GM18502 (cell line): ENCODE measurements at regions not wholly inside any gene's neighbourhood (a gene's known extent, or its start where the extent isn't known, plus 50 kb on each side); places are given as distances from the start of the nearest gene placed in this dataset.

Experiments used
- ATAC-seq: cut with Tn5 transposase; IDR thresholded peaks from one replicate; pipeline ENCODE4 v1.9.1; 2021; ENCODE audit warnings: mild to moderate bottlenecking; ENCODE audit not compliant: unreplicated experiment, poor library complexity

DNA sequence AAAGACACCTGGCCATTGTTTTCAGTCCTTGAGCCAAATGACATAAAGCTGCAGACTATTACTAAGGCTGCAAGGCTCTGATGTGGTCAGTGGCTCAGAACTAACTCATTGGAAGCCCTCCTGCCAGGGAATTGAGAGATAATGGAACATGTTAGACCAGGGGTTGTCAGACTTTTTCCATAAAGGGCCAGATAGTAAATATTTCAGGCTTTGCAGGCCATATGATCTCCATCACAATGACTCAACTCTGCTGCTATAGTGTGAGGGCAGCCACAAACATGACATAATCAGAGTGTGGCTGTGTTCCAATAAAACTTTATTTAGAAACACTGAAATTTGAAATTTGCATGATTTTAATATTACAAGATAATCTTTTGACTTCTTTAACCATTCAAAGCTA lies 140.3 kb downstream of the TMEM30B start:
- no peak for ATAC-seq

DNA sequence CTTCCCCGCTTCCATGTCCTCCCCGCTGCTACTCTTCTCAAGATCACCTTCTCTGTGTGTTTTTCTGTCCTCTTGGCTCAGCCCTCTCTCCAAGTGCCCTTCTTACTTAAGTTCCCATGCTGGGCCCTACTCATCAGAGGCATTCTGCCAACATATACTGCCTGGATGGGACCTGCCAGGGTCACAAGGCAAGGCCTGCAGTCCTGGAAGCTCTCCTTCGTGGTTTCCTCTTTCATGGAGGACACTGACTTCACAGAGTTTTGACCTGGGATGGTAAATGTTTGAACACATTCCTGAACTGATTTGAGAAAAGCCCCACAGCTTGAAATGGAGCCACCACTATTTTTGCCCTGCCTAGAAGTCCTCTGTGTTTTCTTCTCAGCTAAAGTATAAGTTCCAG lies 140.9 kb downstream of the TMEM30B start:
- ATAC-seq = no peak

DNA sequence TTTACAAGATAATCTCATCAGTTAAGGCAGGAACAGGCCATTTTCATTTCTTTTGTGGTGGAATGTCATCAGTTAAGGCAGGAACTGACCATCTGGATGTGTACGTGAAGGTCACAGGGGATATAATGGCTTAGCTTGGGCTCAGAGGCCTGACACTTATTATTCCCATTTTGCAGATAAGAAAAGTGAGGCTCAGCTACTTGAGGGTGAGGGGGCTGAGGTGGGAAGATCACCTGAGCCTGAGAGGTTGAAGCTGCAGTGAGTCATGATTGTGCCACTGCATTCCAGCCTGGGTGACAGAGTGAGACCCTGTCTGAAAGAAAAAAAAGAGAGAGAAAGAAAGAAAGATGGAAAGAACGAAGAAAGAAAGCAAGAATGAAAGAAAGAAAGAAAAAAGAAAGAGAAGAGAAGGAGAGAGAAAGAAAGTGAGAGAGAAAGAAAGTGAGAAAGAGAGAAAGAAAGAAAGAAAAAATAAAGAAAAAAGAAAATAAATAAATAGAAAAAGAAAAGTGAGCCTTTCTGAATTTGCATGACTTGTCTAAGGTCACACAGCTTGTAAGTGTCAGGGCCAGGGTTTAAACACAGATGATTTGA lies 142.0 kb downstream of the TMEM30B start:
- no peak for ATAC-seq

DNA sequence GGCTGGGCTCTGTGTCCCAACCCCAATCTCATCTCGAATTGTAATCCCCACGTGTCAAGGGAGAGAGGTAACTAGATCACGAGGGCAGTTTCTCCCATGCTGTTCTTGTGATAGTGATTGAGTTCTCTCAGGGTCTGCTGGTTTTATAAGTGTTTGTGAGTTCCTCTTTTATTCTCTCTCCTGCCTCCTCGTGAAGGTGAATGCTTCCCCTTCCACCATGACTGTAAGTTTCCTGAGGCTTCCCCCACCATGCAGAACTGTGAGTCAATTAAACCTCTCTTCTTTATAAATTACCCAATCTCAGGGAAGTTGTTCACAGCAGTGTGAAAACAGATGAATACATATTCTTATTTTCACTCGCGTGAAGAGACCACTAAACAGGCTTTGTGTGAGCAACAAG lies 148.2 kb downstream of the TMEM30B start:
- ATAC-seq = no peak

DNA sequence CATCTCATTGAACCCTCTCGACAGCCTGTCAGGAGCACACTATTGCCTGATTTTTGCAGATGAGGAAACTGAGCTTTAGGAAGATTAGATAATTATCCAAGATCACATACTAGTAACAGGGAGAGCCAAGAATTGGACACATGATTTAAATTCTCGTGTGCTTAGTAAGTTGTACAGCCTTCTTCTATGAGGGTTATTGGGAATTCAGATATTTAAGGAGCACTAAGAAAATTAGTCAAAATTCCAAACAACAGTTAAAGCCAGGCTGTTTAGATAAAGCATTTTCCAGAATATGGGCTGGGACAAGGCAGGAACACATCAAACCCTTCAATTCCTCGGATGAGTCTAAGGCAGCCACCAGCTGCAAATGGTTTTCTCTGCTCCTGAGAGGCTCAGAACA lies 148.8 kb downstream of the TMEM30B start:
- ATAC-seq = no peak

DNA sequence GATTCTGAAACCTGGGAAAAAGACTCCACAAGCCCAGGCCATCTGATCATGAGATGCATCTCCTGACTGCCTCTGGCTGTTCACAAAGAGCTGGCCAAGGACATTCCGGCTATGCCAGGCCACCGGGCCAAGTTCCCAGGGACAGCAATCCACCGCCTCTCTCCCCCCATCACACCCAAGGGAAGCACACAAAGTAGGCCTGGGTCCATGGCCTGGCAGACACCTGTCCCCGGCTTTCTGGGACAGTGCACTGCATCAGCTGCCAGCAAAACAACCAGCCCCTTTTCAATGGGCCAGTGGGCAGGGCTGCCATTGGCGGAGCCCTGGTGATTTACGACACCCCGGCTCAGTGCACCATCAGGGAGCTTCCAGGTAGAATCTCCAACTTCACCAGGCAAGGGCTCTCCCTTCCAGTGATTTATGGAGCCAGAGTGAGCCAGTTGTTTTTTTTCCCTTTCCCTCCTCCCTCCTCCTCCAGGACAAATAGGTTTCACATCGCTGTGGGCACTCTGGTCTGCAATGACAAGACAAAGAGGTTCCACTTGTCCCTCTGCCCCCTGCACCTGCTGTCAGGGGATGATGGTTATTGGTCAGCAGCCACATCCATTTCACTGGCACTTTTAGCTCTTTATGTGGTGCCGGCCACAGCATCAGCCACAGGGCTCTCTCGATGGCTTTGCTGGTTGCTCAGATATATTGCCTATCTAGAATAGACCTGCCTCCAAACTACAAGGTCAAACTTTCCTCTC lies 149.6 kb downstream of the SLC38A6 start:
- ATAC-seq = no peak

DNA sequence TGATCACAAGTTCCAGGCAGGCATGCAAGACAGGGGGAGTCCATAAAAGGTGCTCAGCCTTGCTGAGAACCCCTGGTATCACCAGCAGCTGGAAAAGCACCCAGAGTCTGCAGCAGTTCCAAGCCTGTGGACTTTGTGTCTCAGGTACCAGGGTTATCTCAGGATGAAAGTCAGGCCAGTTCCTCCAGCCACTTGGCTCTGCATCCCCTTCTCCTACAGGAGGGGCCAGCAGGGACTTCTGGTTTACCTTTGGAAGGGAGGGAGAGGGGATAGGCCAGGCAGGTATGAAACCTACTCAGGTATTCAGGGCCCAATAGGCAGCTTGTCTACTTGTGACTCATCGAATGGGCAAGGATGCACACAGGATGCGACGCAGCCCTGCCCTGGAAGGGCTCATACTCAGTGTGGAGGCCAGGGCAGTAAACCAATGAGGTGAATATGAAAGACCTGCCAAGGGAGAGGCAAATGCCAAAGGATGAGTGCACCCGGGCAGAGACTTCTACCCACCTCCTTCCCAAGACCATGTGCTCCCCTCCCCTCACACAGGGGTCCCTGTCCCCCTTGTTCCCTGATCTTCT lies 148.2 kb downstream of the SLC38A6 start:
- no peak for ATAC-seq

DNA sequence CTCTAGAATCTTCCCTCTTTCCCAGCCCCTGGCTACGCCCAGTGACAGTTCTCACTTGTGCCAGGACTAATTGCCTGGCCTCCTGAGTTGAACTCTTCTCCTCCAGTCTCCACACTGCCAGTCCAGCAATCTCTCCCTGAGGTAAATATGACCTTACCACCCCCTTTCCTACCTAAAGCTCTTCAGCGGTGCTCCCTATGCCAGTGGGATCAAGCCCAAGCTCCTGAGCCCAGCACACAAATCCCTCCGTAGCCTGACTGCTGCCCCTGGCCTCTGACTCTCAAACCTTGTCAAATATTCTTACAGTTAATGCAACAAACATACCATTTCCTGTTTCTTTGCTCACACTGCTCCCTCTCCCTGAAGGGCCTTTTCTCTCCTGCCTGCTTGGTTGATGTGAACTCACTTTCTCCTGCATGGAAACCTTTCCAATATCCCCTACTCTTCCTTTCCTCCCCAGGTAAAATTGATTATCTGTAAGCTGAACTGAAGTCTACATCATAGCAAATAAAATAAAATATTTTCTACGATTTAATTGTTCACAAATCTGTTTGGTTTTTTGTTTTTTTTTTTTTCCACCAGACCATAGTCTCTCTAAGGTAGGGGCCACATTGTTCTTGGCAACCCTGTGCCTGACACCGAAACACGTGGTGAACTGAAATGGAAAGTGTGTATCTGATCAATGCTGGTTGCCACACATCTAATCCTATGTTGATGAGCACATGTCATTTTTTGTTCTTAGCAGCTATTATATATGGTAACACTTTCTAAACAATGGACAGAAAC lies 147.5 kb downstream of the SLC38A6 start:
- no peak for ATAC-seq

DNA sequence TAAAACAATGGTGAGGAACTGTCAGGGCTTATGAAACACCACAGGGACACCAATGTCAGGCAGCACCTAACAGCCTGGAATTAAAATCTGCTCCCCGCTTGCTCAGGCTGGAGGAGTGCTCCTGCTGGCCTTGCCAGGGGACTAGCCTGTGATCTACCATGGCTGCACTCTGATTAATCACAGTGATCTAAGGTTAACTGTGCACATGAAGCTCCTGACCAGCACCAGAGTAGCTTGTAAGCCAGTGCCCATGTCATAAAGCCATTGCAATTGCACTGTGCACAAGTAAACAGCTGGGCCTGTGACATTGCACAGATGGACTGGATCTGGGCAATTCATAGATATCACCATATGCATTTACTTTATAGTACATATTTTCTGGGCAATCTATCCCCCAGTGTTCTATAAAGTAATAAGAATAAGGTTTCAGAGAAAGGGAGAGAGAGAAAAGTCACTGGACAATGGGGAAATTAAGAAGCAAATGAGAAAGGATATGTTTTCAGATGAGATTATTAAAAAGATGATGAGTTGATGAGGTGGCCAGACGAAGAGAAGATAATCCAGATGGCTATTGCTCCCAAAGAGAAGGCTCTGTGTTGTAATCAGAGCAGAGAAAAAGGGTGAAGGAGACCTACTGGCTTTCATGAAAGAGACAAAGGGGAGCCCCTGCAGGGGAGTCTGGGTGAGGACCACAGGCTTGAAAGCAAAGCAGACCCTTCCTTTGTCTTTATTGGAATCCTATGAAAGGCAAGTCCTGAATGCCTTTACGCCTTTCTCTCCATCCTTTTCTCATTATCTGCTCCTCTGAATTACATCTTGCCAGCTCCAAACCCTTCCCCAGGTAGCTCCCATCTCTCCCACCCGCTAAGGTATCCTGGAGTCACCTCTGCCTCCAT lies 145.8 kb downstream of the SLC38A6 start:
- ATAC-seq = no peak

DNA sequence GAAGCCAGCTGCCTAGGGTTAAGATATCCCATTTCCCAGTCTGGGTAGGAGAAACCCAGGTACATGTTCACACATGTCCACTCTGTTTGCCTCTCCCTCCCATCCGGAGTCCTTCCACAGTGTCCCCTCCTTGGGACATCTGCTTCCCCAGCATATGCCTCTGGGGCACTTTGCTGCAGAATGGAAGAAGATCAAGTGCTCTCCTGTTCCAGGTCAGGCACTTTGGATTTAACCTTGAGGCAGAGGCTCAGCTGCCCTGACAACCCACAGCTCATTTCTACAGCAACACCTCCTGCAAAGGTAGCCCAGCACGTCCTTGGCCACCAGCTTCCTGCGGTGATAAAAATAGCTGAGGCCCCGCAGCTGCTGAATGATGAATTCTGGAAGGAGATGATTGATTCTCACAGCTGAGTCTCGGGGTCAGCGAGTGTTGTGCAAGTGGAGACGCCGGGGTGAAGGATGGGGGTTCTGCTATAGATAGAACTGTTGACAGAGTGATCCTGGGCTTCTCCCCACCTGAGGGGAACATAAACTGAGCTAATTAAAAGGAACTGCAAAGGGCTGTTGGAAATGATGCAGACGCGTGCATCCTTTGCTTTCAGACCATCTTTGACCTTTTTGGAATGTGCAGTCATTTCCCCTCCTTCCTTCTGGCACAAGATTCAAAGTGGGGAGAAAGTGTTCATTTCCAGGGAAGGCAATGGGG lies 145.0 kb downstream of the SLC38A6 start:
- ATAC-seq = no peak

DNA sequence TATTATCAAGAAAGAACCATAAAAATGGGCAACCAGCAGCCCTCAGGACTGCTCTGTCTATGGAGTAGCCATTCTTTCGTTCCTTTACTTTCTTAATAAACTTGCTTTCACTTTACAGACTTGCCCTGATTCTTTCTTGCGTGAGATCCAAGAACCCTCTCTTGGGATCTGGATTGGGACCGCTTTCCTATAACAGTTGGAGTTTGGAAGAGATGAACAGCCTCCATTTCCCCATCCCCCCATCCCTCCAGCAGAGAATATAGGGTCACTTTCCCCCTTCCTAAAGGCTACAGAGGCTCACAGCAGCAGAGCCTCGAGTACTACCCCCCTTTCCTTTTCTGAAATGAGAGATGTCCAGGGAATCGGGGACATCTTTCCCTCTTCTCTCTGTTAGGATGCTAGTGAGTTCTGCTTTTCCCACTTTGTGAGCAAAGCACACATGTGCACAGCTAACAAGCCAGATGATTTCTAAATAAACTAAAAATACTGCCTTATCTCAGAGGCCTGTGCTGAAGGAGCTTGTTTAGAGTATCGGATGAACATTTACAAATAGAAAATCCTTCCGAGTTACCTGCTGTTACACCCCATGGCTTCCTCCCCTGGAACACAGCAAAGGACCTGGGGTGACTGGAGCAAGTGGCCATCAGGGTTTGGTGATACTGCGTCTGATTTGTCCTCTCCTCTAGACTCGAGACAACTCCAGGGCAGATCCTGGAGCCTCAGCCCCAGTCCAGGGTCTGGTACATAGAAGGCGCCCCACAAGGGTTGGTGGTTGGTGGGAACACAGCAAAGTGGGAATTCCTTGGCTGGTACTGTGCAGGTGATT lies 144.2 kb downstream of the SLC38A6 start:
- ATAC-seq = no peak

DNA sequence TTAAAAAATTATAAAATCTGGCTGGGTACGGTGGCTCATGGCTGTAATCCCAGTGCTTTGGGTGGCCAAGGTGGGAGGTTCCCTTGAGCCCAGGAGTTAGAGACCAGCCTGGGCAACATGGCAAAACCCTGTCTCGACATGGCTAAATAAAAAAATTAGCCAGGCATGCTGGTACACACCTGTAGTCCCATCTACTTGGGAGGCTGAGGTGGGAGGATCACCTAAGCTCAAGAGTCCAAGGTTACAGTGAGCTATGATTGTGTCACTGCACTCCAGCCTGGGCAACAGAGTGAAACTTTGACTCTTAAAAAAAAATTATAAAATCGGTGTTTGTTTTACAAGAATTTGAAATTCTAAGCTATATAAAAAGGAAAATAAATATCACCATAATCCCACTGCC lies 141.8 kb downstream of the SLC38A6 start:
- no peak for ATAC-seq

DNA sequence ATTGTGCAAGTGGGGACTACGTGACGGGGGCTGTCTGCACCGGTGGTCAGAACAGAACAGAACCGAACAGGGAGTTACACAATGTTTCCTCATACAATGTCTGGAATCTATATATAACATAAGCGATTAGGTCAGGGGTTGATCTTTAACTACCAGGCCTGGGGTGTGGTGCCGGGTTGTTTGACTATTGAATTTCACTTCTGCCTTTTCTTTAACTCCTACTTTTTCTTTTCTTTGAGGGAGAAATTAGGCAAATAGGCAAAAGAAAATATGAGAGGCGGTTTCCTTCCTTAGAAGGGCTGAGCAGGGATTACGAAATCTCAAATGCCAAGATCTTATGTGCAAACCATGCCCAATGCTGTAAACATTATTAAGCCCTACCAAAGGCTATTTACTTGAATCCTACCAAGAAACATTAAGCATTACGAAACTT lies 140.3 kb downstream of the SLC38A6 start:
- ATAC-seq = no peak

DNA sequence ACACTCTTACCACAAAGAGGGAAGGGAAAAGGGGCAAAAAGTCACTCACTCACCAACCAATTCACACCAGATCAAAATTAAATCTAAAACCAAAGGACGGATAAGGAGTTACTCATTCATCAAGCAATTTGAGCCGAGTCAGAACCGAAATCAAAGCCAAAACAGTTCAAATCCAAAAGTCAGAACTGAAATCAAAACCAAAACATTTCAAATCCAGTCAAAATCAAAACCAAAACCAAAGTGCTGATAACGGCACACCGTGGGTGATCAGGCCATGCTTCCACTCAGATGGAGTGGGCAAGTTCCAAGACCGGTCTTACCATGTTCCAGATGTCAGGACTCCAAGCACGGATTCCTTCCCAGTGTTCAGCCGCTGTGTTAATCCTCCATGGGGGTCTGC lies 139.5 kb downstream of the SLC38A6 start:
- no peak for ATAC-seq

DNA sequence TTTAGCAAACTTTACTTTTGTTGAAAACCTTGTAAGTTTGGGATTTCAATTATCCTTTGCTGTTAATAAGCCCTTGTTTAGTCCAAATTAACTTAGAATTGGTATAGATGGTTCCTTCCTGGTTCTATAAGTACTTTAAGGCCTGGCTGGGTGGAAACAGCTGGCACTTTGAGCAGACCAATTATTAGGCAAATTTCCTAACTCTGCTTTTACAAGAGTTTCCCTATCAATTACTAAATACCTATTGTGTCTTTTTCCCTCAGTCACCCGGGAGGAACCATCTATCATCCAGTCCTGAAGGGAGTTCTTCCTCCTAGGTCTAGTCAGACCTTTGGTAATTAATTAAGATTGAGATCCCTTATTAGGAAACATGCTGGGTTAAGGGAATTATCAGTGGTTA lies 138.0 kb downstream of the SLC38A6 start:
- no peak for ATAC-seq

DNA sequence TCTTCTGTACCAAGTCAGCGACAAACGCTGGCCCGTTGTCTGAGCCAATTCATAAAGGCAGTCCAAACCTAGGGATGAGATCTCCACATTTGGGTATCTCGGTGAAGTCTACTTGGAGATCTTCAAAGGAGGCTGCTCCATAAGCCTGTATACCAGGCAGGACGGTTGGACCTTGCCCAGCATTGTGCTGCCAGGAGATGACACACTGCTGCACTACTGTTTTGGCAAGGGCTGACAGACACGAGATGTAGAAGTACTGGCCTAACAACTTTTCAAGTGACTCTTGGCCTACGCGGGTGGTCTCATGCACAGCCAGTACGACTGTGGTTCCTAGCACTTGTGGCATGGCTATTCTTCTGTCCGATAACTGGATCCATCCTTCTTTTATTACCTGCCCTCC lies 135.3 kb downstream of the SLC38A6 start:
- no peak for ATAC-seq

DNA sequence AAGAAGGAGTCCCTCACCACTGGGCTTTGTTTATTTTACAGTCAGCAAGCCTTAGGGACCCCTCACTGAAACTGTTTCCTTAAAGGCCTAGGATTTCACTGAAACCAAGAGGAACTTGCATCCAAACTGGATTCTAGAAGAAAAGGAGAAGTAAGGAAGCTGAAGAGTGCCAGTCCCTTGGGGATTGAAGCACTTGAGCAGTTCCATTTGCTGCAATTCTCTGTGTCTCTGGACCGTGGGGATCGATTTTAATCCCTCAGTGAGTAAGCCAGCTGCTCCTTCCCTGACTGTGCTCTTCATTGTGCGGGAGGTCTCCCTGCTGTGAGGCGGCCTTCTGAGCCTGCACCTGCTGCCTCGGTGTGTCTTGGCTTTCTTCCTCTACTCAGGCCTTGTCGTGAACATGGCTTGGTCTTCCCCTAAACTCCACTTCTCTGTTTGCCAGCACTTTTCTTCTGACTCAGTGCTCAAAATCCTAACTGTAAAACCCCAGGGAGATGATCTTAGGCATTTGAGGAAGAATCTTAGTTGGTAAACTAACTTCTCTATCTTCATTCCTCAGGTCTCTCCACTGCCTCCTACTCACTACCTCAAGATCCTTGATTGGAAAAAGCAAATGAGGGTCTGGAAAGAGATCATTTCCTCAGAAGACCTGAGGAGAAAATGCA lies 132.6 kb downstream of the SLC38A6 start:
- no peak for ATAC-seq

DNA sequence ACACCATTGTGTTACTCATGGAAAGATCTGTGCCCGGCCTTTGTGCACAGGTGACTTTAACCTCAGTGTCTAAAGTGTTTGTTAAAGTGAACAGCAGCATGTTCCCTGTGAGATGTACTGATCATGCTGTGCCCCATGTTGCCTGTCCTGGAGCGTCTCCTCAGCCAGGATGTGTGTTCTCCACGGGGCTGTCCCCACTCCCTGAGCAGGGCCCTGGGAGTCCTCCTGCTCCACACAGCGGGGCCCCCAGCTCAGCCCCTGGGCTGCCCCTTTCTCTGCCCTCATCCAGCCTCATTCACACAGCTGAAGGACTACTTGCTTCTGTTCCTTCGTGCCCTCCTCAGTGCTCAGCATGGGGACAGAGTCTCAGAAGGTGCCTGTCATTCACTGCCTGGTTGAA lies 131.5 kb downstream of the SLC38A6 start:
- no peak for ATAC-seq
